HEK293 (cell line): ENCODE measurements at regions not wholly inside any gene's neighbourhood (a gene's known extent, or its start where the extent isn't known, plus 50 kb on each side); places are given as distances from the start of the nearest gene placed in this dataset.

Source experiments
- CTCF ChIA-PET: fragments of 350-600 bp; formaldehyde crosslinking; extraction: SDS; loops from one replicate; lab custom pipeline; 2021; ENCODE audit warnings: antibody characterized with exemption; lab: Yijun Ruan, JAX
- POLR2A ChIA-PET: fragments of 300-600 bp; formaldehyde crosslinking; extraction: SDS; loops from one replicate; lab custom pipeline; 2020; ENCODE audit warnings: antibody characterized with exemption, inconsistent platforms; lab: Yijun Ruan, JAX
- H3K27ac ChIP-seq: fragments of 200-500 bp; sonication (Bioruptor generic); 2 replicates; pipeline ENCODE4 v1.5.1; 2014; ENCODE audit warnings: low read depth, low read length, control low read depth, inconsistent platforms; ENCODE audit errors: extremely low read depth
- H3K36me3 ChIP-seq, 2 experiments: fragments of 200-500 bp in 1 of 2; sonication (Bioruptor generic) in 1 of 2; 1 replicate in 1 of 2; 2 replicates in 1 of 2; pipeline ENCODE4 v1.5.1; 2014 to 2017; ENCODE audit warnings: inconsistent platforms in 2 of 2, low read length in 2 of 2; ENCODE audit not compliant: control insufficient read depth in 2 of 2, insufficient read depth in 1 of 2
- H3K4me1 ChIP-seq: fragments of 200-500 bp; sonication (Bioruptor generic); 2 replicates; pipeline ENCODE4 v1.5.1; 2014; ENCODE audit warnings: mild to moderate bottlenecking, low read length, inconsistent platforms; ENCODE audit not compliant: control insufficient read depth, insufficient read depth
- H3K4me3 ChIP-seq: 2 replicates; pipeline ENCODE4 v1.5.1; 2011; ENCODE audit warnings: low read depth, mild to moderate bottlenecking, control low read depth, low read length, moderate library complexity
- H3K9me3 ChIP-seq: fragments of 200-500 bp; sonication (Bioruptor generic); 2 replicates; pipeline ENCODE4 v1.5.1; 2014; ENCODE audit warnings: low read depth, low read length, inconsistent platforms; ENCODE audit not compliant: control insufficient read depth, insufficient read depth
- ATF2 ChIP-seq: fragments of 450-650 bp; formaldehyde crosslinking; IDR thresholded peaks from 2 replicates; pipeline ENCODE4 v1.5.1; 2016; ENCODE audit warnings: missing biosample characterization, missing genetic modification characterization, low read depth
- GLI2 ChIP-seq: fragments of 450-650 bp; formaldehyde crosslinking; IDR thresholded peaks from 2 replicates; pipeline ENCODE4; 2017; ENCODE audit warnings: missing biosample characterization, missing genetic modification characterization, low read depth, borderline replicate concordance
- HOXC10 ChIP-seq: sonication (generic); formaldehyde crosslinking; IDR thresholded peaks from 2 replicates; pipeline ENCODE4 v1.8.1; 2023; ENCODE audit warnings: mild to moderate bottlenecking, missing genetic modification reagents
- SETDB1 ChIP-seq: IDR thresholded peaks from one replicate; pipeline ENCODE4 v1.6.1; 2017; ENCODE audit warnings: mild to moderate bottlenecking, low read length, moderate library complexity, mixed read lengths; ENCODE audit not compliant: insufficient read length
- ZBTB11 ChIP-seq: fragments of 450-650 bp; formaldehyde crosslinking; conservative IDR thresholded peaks from 2 replicates; pipeline ENCODE4 v1.5.1; 2016; ENCODE audit warnings: low read depth, missing biosample characterization, missing genetic modification characterization
- ZFHX2 ChIP-seq: fragments of 450-650 bp; formaldehyde crosslinking; conservative IDR thresholded peaks from 2 replicates; pipeline ENCODE4 v1.5.1; 2016; ENCODE audit warnings: missing biosample characterization, missing genetic modification characterization
- ZNF175 ChIP-seq: fragments of 450-650 bp; formaldehyde crosslinking; IDR thresholded peaks from 2 replicates; pipeline ENCODE4 v1.5.1; 2016; ENCODE audit warnings: missing biosample characterization, missing genetic modification characterization
- ZNF239 ChIP-seq: fragments of 450-650 bp; formaldehyde crosslinking; IDR thresholded peaks from 2 replicates; pipeline ENCODE4 v1.5.1; 2016; ENCODE audit warnings: missing biosample characterization, missing genetic modification characterization
- ZNF266 ChIP-seq: fragments of 450-650 bp; formaldehyde crosslinking; IDR thresholded peaks from 2 replicates; pipeline ENCODE4 v1.5.1; 2016; ENCODE audit warnings: missing biosample characterization, missing genetic modification characterization, low read depth
- ZNF391 ChIP-seq: fragments of 450-650 bp; formaldehyde crosslinking; IDR thresholded peaks from 2 replicates; pipeline ENCODE4 v1.5.1; 2016; ENCODE audit warnings: low read depth, missing biosample characterization, missing genetic modification characterization, borderline replicate concordance
- ZNF426 ChIP-seq: fragments of 450-650 bp; formaldehyde crosslinking; IDR thresholded peaks from 2 replicates; pipeline ENCODE4 v1.5.1; 2017; ENCODE audit warnings: missing biosample characterization, missing genetic modification characterization, mild to moderate bottlenecking, inconsistent platforms, moderate library complexity
- ZNF473 ChIP-seq: fragments of 450-650 bp; formaldehyde crosslinking; IDR thresholded peaks from 2 replicates; pipeline ENCODE4 v1.5.1; 2017; ENCODE audit warnings: missing biosample characterization, missing genetic modification characterization
- ZNF544 ChIP-seq: fragments of 450-650 bp; formaldehyde crosslinking; IDR thresholded peaks from 2 replicates; pipeline ENCODE4 v1.5.0; 2017; ENCODE audit warnings: missing biosample characterization, missing genetic modification characterization
- ZNF624 ChIP-seq: fragments of 450-650 bp; formaldehyde crosslinking; IDR thresholded peaks from 2 replicates; pipeline ENCODE4 v1.5.1; 2017; ENCODE audit warnings: missing biosample characterization, missing genetic modification characterization
- ZNF645 ChIP-seq: fragments of 450-650 bp; formaldehyde crosslinking; IDR thresholded peaks from 2 replicates; pipeline ENCODE4; 2016; ENCODE audit warnings: missing biosample characterization, missing genetic modification characterization
- ZXDB ChIP-seq: fragments of 450-650 bp; formaldehyde crosslinking; IDR thresholded peaks from 2 replicates; pipeline ENCODE4 v1.5.1; 2016; ENCODE audit warnings: missing biosample characterization, missing genetic modification characterization
- TF ChIP-seq, protein P1 (sequence below): fragments of 450-650 bp; formaldehyde crosslinking; IDR thresholded peaks from 2 replicates; pipeline ENCODE4 v1.5.1; 2016; ENCODE audit warnings: missing biosample characterization, missing genetic modification characterization
- TF ChIP-seq, protein P2 (sequence below): fragments of 450-650 bp; formaldehyde crosslinking; IDR thresholded peaks from 2 replicates; pipeline ENCODE4 v1.5.1; 2017; ENCODE audit warnings: missing biosample characterization, missing genetic modification characterization

DNA sequence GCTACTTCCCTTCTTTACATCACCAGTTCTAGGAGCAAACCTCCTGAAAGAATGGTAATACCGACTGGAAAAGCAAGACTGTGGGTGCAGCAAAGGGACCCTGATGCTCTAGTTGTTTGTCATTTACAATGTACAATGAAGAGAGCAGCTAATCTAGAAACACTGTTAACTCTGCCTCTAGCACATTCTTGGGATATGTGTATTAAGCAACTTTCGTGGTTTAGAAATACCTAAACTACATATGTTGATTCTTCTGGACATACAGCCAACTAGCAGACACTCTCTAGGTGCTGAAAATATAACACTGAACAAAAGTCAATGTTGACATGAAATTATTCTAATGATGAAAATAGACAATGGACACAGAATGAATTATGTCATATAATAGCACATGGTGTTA lies 440.3 kb upstream of the MC4R start:
- ChIA-PET POLR2A (no interaction called here), CTCF (interaction anchor here (0.5 to 1.6 kb wide), 3 partner anchors 275 to 1677 kb away, joined by 3 to 4 read pairs (median 3); no protein-coding TSS in a partner anchor)
- Histone ChIP-seq H3K4me1 (no peaks in the 10 kb centered on the region), H3K36me3 (no peaks in the 10 kb centered on the region), H3K9me3 (no peaks in the 10 kb centered on the region), H3K4me3 (no peak overlapping the region), H3K27ac (no peak overlapping the region)
- TF ChIP-seq ZNF175 (tag by site-specific recombination) (no peak), GLI2 (tag by site-specific recombination) (no peak), ZNF391 (tag by site-specific recombination) (no peak), ZNF473 (tag by site-specific recombination) (no peak), ZNF266 (tag by site-specific recombination) (no peak), SETDB1 (no peak), ZNF426 (tag by site-specific recombination) (no peak), ZNF239 (tag by site-specific recombination) (no peak), ZNF624 (tag by site-specific recombination) (no peak), ZNF544 (tag by site-specific recombination) (no peak)
- TF ChIP-seq, protein P1, sequence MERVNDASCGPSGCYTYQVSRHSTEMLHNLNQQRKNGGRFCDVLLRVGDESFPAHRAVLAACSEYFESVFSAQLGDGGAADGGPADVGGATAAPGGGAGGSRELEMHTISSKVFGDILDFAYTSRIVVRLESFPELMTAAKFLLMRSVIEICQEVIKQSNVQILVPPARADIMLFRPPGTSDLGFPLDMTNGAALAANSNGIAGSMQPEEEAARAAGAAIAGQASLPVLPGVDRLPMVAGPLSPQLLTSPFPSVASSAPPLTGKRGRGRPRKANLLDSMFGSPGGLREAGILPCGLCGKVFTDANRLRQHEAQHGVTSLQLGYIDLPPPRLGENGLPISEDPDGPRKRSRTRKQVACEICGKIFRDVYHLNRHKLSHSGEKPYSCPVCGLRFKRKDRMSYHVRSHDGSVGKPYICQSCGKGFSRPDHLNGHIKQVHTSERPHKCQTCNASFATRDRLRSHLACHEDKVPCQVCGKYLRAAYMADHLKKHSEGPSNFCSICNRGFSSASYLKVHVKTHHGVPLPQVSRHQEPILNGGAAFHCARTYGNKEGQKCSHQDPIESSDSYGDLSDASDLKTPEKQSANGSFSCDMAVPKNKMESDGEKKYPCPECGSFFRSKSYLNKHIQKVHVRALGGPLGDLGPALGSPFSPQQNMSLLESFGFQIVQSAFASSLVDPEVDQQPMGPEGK (tag by site-specific recombination): no peak

- ChIA-PET POLR2A (no interaction called here), CTCF (interaction anchor here (0.6 to 1.2 kb wide), 5 partner anchors 9 to 1286 kb away, joined by 3 to 4 read pairs (median 3); no protein-coding TSS in a partner anchor)
- Histone ChIP-seq H3K4me1 (no peaks in the 10 kb centered on the region), H3K36me3 (no peaks in the 10 kb centered on the region), H3K27ac (no peak overlapping the region), H3K9me3 (no peaks in the 10 kb centered on the region), H3K4me3 (no peak overlapping the region)
- no peak for TF ChIP-seq ZNF645 (tag by site-specific recombination)
Measured at GRCh38 chr18:60826346-60826745, 453.8 kb upstream of the MC4R start.

DNA sequence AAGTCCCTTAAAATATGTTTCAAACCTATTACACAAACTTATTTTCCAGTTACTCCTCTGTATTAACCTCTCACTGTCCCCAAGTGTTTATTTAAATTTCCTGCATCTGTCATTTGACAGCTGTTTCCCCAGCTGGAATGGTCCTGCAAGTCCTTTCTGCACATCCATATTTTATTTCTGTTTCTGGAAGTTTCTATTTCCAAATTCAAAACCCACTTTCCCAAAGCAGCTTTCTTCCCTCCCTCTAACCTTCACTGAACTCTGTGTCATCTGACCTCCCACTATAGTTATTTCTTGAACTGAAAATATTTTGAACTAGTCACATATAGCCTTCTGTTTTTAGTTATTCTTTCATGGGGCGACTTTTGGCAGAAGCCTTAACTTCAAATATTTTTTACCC lies 459.4 kb upstream of the MC4R start:
- no peak overlapping the region for H3K4me3 ChIP-seq
- no peak overlapping the region for H3K27ac ChIP-seq
- no peaks in the 10 kb centered on the region for H3K36me3 ChIP-seq
- CTCF ChIA-PET: interaction anchor here (1.0 kb wide), 1 partner anchor 23 kb away, joined by 3 read pairs; no protein-coding TSS in a partner anchor
- POLR2A ChIA-PET: no interaction called here
- H3K9me3 ChIP-seq: no peaks in the 10 kb centered on the region
- H3K4me1 ChIP-seq: no peaks in the 10 kb centered on the region
- TF ChIP-seq ZBTB11 (tag by site-specific recombination) (no peak), SETDB1 (no peak), ZNF391 (tag by site-specific recombination) (no peak), HOXC10 (CRISPR knock-in tag) (no peak), ZFHX2 (tag by site-specific recombination) (no peak), ATF2 (no peak), ZXDB (no peak)
- TF ChIP-seq, protein P2, sequence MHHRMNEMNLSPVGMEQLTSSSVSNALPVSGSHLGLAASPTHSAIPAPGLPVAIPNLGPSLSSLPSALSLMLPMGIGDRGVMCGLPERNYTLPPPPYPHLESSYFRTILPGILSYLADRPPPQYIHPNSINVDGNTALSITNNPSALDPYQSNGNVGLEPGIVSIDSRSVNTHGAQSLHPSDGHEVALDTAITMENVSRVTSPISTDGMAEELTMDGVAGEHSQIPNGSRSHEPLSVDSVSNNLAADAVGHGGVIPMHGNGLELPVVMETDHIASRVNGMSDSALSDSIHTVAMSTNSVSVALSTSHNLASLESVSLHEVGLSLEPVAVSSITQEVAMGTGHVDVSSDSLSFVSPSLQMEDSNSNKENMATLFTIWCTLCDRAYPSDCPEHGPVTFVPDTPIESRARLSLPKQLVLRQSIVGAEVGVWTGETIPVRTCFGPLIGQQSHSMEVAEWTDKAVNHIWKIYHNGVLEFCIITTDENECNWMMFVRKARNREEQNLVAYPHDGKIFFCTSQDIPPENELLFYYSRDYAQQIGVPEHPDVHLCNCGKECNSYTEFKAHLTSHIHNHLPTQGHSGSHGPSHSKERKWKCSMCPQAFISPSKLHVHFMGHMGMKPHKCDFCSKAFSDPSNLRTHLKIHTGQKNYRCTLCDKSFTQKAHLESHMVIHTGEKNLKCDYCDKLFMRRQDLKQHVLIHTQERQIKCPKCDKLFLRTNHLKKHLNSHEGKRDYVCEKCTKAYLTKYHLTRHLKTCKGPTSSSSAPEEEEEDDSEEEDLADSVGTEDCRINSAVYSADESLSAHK (tag by site-specific recombination): no peak
